ENCODE measurements at regions not wholly inside any gene's neighbourhood (a gene's known extent, or its start where the extent isn't known, plus 50 kb on each side); places are given as distances from the start of the nearest gene placed in this dataset.

DNA sequence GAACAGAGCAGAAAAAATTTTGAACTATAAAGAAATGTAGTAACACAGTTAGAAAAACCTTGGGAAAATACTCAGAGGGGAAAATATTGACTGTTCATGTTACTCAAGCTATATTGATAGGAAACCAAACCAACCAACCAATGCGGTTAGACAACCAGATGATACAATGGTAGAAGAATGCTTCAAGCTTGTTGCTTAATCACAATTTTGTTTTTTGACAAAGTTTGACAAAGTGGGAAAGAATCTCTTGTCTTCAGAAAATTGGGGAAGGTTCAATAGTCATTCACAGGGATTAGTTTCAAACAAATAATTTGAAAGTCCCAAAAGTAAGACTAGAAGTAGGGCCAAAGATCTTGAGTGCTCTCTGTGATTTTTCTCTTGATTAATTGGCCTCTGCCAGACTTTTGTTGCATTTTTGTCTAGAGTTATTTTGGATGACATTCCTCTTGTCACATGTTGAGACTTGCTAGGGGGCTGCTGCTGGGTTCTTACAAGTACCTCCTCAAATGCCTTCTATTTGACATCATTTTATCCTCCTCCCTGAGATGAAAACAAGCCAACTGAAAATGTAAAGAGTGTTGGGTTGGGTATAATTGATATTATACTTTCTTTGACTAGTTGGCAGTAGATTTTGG is 233.1 kb upstream of the PHYHIPL start:
- Histone ChIP-seq H3K9ac (ENCODE audit: low read length) (no peak overlapping the region), H3K27ac (ENCODE audit: low read length) (no peak overlapping the region), H2AFZ (ENCODE audit: low read depth, low read length) (no peak overlapping the region), H3F3A (ENCODE audit: insufficient read depth, low read length, poor library complexity, severe bottlenecking) (no peaks in the 10 kb centered on the region), H4K20me1 (ENCODE audit: insufficient read depth) (no peaks in the 10 kb centered on the region), H3K36me3 (ENCODE audit: insufficient read depth, low read length) (no peaks in the 10 kb centered on the region), H3K4me3 (ENCODE audit: low read length) (no peak overlapping the region), H3K27me3 (ENCODE audit: insufficient read depth, low read depth, low read length) (no peaks in the 10 kb centered on the region), H3K9me2 (ENCODE audit: insufficient read depth, low read length) (no peaks in the 10 kb centered on the region), H3K9me3 (ENCODE audit: low read length) (no peaks in the 10 kb centered on the region), H3K4me2 (ENCODE audit: low read length) (no peak overlapping the region), H3K79me2 (replicated peaks; ENCODE audit: insufficient read depth, low read length) (no peaks in the 10 kb centered on the region)
- TF ChIP-seq MXI1 (conservative IDR thresholded peaks at IDR 0.05; ENCODE audit: poor library complexity, severe bottlenecking) = no peak
- TF ChIP-seq POLR2AphosphoS5 (IDR thresholded peaks at IDR 0.05) = no peak
- TF ChIP-seq, protein P1, sequence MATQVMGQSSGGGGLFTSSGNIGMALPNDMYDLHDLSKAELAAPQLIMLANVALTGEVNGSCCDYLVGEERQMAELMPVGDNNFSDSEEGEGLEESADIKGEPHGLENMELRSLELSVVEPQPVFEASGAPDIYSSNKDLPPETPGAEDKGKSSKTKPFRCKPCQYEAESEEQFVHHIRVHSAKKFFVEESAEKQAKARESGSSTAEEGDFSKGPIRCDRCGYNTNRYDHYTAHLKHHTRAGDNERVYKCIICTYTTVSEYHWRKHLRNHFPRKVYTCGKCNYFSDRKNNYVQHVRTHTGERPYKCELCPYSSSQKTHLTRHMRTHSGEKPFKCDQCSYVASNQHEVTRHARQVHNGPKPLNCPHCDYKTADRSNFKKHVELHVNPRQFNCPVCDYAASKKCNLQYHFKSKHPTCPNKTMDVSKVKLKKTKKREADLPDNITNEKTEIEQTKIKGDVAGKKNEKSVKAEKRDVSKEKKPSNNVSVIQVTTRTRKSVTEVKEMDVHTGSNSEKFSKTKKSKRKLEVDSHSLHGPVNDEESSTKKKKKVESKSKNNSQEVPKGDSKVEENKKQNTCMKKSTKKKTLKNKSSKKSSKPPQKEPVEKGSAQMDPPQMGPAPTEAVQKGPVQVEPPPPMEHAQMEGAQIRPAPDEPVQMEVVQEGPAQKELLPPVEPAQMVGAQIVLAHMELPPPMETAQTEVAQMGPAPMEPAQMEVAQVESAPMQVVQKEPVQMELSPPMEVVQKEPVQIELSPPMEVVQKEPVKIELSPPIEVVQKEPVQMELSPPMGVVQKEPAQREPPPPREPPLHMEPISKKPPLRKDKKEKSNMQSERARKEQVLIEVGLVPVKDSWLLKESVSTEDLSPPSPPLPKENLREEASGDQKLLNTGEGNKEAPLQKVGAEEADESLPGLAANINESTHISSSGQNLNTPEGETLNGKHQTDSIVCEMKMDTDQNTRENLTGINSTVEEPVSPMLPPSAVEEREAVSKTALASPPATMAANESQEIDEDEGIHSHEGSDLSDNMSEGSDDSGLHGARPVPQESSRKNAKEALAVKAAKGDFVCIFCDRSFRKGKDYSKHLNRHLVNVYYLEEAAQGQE (IDR thresholded peaks at IDR 0.05; ENCODE audit: borderline replicate concordance) = no peak
- no peak for TF ChIP-seq TAF1 (IDR thresholded peaks at IDR 0.05; ENCODE audit: low read depth)
- TF ChIP-seq SMC3 (conservative IDR thresholded peaks at IDR 0.05; ENCODE audit: poor library complexity) = no peak
- TF ChIP-seq RAD21 (conservative IDR thresholded peaks at IDR 0.05) = no peak
- TF ChIP-seq EP300 (conservative IDR thresholded peaks at IDR 0.05; ENCODE audit: poor library complexity, severe bottlenecking) = no peak

DNA sequence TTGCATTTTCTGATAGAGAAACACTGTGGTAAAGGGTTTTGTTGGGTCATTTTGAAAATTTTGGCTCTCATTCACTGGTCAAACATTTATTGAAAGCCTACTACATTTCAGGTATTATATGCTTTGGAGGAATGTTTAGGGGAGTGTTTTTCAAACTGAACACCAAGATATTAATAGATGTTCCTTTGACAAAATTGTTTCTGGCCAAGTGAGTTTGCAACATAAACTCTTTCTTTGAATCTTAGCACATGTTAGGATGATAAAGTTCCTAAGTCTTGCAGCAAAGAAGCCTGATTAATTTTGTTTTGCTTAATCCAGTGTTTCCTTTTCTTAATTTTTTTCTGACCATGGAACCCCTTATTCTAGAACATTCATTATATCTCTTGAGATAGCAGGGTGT is 232.5 kb upstream of the PHYHIPL start:
- no peaks in the 10 kb centered on the region for H3K9me2 ChIP-seq (ENCODE audit: insufficient read depth, low read length)
- H3K36me3 ChIP-seq (ENCODE audit: insufficient read depth, low read length) = no peaks in the 10 kb centered on the region
- H3K4me2 ChIP-seq (ENCODE audit: low read length) = no peak overlapping the region
- H3F3A ChIP-seq (ENCODE audit: insufficient read depth, low read length, poor library complexity, severe bottlenecking) = no peaks in the 10 kb centered on the region
- H3K9me3 ChIP-seq (ENCODE audit: low read length) = no peaks in the 10 kb centered on the region
- no peak overlapping the region for H3K9ac ChIP-seq (ENCODE audit: low read length)
- no peak overlapping the region for H3K4me3 ChIP-seq (ENCODE audit: low read length)
- no peaks in the 10 kb centered on the region for H3K79me2 ChIP-seq (replicated peaks; ENCODE audit: insufficient read depth, low read length)
- no peak overlapping the region for H2AFZ ChIP-seq (ENCODE audit: low read depth, low read length)
- TF ChIP-seq POLR2AphosphoS5 (IDR thresholded peaks at IDR 0.05) = no peak
- no peaks in the 10 kb centered on the region for H3K27me3 ChIP-seq (ENCODE audit: insufficient read depth, low read depth, low read length)
- no peaks in the 10 kb centered on the region for H4K20me1 ChIP-seq (ENCODE audit: insufficient read depth)
- no peak overlapping the region for H3K27ac ChIP-seq (ENCODE audit: low read length)

DNA sequence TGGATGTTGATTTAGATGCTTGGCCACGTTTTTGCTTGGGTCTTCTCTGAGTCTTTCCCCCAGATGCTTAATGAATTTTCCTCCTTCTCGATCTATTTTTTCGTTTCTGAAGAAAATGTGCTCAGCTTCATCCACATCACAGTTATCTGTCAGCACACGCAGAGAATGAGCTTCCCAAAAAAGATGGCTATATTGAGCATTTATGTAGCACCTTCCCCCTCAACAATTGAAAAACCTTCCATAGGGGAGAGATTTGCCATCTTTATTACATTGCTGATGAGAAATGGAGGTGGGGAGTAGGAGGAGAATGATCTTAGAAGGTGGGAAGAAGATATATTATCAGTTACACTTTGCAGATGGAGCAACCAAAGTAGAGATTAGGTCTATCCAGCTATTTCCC is 228.1 kb upstream of the PHYHIPL start:
- no peaks in the 10 kb centered on the region for H3K9me3 ChIP-seq (ENCODE audit: low read length)
- no peaks in the 10 kb centered on the region for H3K36me3 ChIP-seq (ENCODE audit: insufficient read depth, low read length)
- no peaks in the 10 kb centered on the region for H3K9me2 ChIP-seq (ENCODE audit: insufficient read depth, low read length)
- H3K4me2 ChIP-seq (ENCODE audit: low read length) = no peak overlapping the region
- H4K20me1 ChIP-seq (ENCODE audit: insufficient read depth) = no peaks in the 10 kb centered on the region
- no peaks in the 10 kb centered on the region for H3K79me2 ChIP-seq (replicated peaks; ENCODE audit: insufficient read depth, low read length)
- TF ChIP-seq TAF1 (IDR thresholded peaks at IDR 0.05; ENCODE audit: low read depth) = no peak
- TF ChIP-seq POLR2AphosphoS5 (IDR thresholded peaks at IDR 0.05) = no peak
- TF ChIP-seq, protein P2, sequence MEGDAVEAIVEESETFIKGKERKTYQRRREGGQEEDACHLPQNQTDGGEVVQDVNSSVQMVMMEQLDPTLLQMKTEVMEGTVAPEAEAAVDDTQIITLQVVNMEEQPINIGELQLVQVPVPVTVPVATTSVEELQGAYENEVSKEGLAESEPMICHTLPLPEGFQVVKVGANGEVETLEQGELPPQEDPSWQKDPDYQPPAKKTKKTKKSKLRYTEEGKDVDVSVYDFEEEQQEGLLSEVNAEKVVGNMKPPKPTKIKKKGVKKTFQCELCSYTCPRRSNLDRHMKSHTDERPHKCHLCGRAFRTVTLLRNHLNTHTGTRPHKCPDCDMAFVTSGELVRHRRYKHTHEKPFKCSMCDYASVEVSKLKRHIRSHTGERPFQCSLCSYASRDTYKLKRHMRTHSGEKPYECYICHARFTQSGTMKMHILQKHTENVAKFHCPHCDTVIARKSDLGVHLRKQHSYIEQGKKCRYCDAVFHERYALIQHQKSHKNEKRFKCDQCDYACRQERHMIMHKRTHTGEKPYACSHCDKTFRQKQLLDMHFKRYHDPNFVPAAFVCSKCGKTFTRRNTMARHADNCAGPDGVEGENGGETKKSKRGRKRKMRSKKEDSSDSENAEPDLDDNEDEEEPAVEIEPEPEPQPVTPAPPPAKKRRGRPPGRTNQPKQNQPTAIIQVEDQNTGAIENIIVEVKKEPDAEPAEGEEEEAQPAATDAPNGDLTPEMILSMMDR (IDR thresholded peaks at IDR 0.05; ENCODE audit: poor library complexity, severe bottlenecking) = no peak
- no peak for TF ChIP-seq EZH2 (IDR thresholded peaks at IDR 0.05; ENCODE audit: borderline replicate concordance, insufficient read depth, low read length, poor library complexity, severe bottlenecking)
- TF ChIP-seq, protein P1 (IDR thresholded peaks at IDR 0.05; ENCODE audit: borderline replicate concordance) = no peak
- no peak for TF ChIP-seq SMC3 (conservative IDR thresholded peaks at IDR 0.05; ENCODE audit: poor library complexity)
- no peak for TF ChIP-seq RAD21 (conservative IDR thresholded peaks at IDR 0.05)
- no peak for TF ChIP-seq EP300 (conservative IDR thresholded peaks at IDR 0.05; ENCODE audit: poor library complexity, severe bottlenecking)
- TF ChIP-seq MXI1 (conservative IDR thresholded peaks at IDR 0.05; ENCODE audit: poor library complexity, severe bottlenecking) = no peak
- no peak overlapping the region for H3K4me3 ChIP-seq (ENCODE audit: low read length)
- H3K27me3 ChIP-seq (ENCODE audit: insufficient read depth, low read depth, low read length) = no peaks in the 10 kb centered on the region
- no peak overlapping the region for H2AFZ ChIP-seq (ENCODE audit: low read depth, low read length)
- no peak overlapping the region for H3K9ac ChIP-seq (ENCODE audit: low read length)
- no peak overlapping the region for H3K27ac ChIP-seq (ENCODE audit: low read length)
- H3F3A ChIP-seq (ENCODE audit: insufficient read depth, low read length, poor library complexity, severe bottlenecking) = no peaks in the 10 kb centered on the region
